ENCODE measurements at regions not wholly inside any gene's neighbourhood (a gene's known extent, or its start where the extent isn't known, plus 50 kb on each side); places are given as distances from the start of the nearest gene placed in this dataset.

DNA sequence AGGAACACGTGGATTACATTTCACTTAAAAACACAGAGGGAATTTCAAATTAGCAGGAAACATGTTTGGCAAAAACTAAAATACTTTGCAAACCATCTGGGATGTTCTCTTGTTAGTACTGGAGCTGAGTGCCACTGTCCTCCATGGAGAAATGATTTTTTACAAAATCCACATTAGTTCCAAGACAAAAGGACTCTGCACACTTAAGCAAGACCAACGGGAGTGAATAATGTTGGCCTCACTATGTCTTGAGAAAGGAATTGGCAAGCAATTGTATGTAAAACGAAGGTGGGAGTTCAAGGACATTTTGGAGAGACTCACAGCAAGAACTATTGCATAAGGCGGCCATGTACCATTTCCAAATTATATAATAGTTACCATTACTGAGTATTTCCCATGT lies 547.5 kb downstream of the EBF1 start:
- DNase-seq, result no peak

DNA sequence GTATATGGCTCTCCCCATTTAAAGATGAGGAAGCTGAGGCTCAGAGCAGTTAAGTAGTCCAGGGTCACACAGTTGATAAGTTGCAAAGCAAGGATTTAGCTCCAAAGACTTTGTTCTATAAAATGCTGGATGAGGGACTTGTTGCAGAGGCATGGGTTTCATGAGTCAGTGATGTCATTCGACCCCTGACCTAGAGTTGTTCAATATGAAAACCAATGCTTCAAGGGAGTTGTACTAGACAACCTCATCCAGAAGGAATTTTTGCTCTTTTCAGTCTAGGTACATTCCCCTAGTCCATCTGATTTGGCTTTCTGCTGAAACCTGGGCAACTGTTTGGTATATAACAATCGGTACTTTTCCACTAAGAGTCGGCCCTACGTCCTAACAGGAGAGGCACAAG lies 550.4 kb downstream of the EBF1 start:
- DNase-seq, result no peak

DNA sequence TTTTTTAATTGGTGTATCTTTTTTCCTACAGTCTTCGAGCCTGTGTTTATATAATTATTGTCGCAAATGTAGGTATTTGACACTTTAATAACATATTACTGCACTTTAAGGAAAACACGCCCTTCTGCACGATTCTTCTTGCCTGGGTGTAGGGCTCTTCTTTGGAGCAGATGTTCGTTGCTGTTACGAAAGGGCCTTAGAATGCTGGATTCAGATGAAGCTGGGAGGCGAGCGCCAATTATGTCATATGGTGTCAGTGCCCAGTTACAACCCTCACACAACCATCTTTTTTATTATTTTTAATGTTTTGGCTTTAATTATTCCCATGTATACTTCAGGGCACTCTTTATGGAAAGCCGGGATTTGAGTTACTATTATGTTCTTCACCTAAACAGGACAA lies 553.0 kb downstream of the EBF1 start:
- DNase-seq, result no peak

DNA sequence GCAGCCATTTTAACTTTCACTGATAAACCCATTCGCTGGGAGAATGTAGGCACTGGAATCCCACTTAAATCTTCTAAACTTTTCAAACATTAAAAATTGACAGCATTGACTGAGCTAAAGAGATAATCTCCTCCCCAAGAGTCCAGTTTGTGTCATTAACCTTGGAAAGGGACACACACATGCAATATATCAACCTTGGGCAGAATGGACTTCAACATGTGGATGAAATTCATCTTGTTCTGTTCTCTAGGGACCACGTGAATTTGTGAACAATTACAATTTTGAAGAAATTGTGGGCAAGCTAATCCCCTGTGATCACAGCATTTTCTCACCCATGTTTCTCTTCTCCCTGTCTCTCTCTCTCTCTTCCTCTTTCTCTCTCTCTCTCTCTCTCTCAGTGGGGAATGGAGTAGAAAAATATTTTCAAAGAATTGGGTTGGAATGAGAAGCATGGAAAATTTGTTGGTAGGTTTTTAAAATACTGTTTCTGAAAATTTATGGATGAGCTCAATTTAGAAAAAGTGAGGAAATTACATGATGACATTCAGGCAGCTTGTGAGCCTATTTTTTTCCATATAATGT lies 553.7 kb downstream of the EBF1 start:
- no peak for DNase-seq

DNA sequence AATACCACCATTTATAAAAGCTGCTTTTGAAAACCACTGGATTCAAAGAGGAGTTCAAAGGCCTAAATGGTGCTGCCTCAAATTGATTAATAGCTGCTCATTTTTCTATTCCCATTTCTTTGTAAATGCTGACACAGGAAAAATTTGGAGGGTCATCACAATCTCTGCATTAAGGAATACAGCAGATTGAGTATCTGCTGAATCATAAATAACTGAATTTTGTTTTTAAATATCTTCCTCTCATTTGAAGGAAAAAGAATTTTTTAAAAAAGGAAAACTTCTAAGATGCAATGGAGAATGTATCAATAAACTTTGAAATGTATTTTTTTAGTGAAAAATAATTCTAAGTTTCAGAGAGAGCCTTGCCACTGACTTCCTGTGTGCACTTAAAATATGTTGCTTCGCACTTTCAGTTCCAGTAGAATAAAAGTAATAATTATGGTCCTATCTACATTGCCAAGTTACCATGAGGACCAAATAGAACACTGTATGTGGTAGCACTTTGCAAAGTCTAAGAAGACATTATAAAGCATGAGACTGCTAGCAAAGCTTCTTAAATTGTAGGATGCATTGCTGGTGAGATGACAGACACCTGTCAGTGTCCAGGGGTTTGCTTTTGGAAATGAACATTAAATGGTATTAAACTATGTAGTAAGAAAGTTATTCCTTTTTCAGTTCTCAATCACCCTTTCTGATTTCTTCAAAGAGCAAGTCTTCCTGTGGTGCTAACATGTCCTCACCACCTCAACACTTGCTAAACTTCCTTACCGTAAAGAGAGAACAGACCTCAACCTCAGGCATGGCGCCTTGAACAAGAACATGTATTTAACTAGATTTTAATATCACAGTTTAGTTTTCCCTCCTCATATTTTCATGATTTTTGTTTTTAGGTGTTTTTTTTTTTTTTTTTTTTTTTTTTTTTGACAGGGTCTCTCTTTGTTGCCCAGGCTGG lies 555.1 kb downstream of the EBF1 start:
- no peak for DNase-seq

DNA sequence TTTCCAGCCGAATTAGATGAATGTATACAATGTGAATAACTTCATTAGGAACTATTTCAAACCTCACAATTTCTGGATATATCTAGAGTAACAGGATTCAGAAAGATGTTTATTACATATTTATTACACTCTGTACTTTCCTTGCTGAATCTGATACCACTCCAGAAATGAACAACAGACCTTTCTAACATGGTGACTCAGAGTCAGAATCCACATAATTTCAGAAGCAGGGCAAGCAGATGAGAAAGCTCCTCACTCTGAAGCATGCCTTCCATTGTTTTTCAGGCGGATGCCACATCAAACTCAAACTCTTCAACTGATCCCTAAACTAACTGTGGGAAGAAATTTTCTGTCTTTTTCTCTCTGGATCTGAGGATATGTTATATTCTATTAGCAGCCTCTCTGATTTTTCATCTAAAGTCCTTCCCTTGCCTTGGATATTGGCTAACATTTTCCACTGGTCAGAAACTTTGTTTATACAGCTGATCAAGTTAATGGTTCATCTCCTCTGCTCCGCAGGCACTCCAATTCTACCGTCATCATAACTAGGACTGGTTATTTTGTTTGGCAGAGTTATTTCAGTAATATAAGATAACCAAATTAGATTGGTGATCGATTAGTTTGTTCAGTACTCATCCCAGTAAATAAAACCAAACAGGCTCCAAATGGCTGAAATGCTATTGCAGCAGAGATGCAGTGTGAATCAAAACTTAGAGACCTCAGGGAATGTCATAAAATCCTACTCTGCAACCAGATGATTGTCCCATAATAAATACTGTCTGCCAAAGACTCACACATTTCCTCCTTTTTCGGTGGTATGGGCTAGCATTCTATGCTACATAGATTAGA lies 556.0 kb downstream of the EBF1 start:
- peak in 1 of 3 donors; percentile 22 for DNase-seq

DNA sequence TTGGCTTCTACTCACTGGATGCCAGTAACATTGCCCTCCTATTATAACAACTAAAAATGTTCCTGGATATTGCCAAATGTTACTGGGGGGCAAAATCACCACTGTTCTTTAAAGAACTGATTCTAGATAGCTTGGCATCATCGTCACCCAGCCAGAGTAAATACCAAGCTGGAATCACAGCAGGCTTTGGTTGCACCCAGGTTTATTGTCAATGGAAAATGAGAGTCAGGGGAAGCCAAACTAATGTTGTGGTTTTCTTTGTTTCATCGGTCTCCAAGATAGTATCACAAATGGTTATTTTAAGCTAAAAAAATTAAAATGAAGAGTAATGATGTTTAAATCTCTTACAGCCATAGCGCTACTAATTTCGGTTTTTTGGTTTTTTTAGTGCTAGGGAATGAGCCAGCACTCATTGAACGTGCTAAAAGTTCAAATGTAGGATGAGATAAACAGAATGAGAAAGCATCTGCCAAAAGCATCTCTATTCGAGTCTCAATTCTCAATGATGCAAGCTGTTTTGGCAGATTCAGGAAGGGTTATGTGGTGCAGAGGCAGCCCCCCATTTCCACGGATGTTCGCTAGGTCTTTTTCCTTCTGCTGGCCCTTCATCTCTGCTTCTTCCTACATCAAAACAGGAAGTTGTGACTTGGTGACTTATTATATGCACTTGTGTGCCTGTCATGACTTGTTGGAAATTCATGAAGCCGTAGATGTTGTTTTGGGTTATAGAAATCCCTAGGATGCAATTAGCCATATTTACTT lies 558.0 kb downstream of the EBF1 start:
- peak in 1 of 3 donors; percentile 21 for DNase-seq

DNA sequence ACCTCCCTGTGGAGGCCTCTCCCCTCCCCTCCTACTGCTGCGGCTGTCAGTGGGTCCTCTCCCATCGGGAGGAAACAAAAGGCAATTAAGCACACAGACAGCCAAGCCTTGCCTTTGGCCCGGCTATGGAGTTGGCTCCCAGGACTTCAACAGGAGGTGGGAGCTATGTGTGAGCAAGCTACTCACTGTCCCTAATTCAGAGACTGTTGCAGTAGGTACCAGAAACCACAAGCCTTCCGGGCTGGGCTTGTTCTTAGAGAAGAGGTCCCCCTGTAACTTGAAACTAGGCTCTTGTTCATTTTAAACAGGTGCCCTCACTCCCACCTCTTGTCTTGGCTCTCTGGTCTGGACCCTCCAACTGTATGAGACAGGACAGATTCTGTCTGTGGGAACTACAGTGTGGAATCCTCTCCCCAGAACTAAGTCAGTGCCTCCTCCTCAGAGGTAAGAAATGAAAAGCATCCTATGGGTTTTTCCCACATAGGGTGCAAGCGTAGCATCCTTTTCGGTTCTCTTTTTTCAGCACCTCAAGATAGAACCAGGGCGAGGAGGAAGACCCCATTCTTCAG lies 561.1 kb downstream of the EBF1 start:
- DNase-seq, result no peak

DNA sequence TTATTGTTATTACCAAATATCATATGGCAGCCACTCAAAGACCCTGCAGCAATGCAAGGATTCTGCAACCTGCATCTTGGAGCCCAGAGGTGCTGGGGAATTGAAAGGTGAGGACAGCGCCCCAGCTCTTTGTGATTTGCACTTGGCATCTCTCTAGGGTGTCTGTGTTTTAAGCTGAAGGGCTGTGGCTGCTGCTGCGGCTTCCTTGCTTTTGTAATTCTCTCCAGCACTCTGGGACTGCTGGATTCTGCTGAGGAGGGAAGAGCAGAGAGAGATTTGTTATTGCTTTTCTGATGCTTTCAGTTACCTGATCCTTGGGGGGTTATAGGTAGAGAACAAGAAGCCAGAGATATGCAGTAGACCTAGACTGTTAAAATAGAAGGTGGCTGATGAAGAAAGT lies 562.4 kb downstream of the EBF1 start:
- no peak for DNase-seq

DNA sequence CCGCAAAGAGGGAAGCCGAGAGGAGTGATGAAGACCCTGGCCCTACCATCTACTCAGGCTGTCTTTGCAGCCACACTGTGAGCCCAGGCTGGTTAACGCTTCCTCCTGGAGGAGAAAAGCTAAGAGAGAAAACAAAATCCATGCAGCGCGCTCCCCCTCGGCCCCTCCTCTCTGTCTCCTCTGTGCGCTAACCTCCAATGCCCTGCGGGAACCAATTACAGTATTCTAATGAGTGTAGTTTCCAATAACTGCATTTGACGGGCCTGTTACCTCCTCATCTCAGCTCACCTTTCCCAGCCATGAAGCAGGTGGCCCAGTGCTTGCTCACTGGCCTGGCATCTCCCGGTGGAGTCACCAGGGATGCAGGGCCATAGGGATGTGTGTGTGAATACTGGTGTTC lies 565.5 kb downstream of the EBF1 start:
- no peak for DNase-seq

DNA sequence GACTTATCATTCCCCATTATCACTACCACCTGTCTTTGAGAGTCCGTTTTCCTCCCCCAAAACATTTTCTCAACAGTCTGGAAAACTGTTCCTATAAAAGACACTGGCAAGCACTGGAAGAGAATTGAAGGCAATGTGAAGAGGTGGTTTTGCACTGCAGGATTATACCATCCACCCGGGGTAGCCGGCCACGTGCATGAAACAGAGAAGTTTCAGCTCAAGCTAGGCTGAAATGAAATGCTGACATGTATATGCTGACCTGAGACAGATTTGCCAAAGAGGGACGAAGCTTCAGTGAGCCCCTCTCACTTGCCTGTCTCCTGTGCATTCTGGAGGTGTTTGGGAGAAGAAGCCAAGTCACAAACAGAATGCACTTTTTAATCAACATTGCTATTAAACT lies 567.0 kb downstream of the EBF1 start:
- DNase-seq, result no peak

DNA sequence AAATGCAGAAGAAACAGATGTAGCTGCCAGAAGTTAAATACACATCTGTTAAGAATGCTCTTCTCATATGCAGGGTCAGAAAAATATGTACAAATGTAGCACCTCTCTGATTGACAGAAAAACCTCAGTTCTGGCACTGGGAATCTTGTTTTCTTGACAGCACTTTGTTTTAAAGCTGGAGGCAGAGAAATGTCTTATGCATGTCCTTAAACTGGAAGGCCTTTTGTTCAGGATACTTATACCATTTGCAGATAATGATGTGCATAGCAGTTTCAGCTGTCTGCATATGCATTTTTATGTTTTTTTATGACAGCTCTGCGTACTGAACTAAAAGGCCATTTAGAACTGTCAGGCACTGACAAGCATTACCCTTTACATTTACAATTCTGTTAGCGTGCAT lies 567.9 kb downstream of the EBF1 start:
- DNase-seq, result no peak

DNA sequence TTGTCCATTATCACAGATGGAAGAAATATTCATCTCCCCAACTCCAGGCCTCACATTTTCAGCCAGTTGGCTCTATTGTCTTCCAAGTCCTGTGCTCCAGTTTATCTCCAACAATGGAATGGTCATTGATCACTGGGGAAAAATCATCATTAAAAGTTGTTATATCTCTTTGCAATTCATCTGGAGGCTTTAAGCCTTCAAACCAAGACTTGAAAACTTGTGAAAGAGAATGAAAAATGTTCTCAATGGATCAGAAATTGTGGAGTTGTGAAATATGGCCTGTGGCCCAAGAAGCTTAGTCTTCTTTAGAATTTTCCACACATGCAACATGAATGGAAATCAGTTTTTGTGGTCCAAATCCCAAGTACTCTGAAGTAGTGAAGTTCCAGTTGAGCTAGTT lies 569.6 kb downstream of the EBF1 start:
- DNase-seq, result no peak

DNA sequence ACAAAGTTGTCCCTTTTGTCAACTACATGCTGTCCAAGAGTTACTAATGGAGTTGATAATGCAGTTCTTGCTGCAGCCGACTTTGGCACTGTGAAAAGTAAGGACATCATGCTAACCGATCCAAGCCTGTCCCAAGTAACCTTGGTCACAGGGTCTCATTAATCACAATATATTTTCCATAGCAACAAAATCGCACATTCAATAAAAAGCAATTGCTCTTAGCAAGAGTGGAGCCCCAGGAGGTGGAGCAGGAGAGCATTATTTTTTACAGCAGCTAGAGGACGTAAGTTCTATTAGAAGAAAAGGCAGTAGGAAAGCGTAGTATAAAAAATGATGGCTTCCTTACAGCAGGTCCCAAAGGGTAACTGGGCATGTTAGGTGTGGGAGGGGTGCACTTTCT lies 570.3 kb downstream of the EBF1 start:
- no peak for DNase-seq

DNA sequence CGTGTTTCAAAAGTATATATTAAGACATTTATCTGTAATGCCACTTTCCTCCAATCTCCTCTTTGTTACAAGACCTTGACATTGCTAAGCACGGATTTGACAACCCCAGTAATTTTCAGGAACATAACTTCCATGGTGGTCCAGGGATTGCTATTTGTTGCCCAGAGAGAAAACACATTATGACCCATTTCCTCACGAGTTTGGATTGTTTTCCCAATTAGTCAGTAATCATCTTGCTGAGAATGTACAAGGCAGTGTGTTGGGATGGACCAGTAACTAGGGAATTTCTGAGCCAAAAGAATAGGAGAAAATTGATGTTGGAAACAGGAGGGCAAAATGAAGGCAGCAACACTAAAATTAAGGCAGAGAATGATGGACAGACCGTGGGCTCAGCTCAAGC lies 574.1 kb downstream of the EBF1 start:
- DNase-seq, result no peak

DNA sequence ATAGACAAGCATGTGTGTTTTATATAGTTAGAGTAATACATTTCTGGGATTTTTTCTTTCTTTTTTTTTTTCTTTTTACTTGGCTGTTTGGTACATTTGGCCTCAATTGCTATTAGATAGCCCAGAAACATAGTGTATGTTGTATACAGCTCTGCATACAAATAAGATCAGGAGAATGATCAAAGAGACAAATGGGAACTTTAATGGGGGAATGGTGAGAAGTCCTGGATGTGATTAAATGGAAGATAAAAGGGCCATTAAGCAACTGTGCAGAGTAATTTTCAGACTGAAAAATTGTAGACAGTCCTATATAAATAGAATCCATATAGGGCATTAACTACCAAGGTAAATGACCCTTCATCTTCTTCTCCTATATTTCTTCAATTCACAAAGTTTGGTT lies 575.6 kb downstream of the EBF1 start:
- DNase-seq, result no peak

DNA sequence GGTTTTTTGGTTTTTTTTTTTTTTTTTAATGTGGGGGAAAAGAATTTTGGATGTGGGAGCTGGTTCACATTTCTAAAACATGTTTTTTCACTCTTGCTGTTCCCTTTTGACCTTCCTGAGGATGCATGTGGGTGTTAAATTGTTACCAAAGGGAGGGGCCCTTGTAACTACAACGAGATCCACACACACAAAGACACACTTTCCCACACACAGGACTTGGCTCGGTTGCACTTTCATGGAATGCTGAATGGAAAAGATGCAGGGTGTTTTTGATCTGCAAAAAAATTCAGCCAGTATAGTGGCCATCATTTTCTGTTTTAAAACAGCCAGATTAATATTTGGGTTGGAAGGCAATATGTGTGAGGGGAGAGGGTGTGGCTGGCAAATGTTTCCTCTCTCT lies 576.9 kb downstream of the EBF1 start:
- DNase-seq, result no peak

DNA sequence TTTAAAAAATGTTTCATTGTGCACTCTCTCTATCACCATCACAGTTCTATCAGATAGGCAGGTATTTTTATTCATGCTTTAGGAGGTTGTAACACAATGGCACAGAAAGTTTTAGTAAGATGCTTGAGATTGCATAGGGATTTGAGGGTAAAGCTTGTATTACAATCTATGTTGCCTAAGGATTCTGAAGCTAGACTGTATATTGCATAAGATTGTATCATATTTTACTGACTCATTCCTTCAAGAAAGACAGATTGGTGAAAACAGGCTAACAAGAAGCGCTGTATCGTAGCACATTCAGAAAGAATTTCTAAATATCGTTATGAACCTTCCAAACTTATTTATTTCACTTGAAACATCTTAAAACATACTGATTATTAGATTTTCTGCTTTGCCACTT lies 577.7 kb downstream of the EBF1 start:
- DNase-seq, result peak; percentile 8 to 71 (median 64)

DNA sequence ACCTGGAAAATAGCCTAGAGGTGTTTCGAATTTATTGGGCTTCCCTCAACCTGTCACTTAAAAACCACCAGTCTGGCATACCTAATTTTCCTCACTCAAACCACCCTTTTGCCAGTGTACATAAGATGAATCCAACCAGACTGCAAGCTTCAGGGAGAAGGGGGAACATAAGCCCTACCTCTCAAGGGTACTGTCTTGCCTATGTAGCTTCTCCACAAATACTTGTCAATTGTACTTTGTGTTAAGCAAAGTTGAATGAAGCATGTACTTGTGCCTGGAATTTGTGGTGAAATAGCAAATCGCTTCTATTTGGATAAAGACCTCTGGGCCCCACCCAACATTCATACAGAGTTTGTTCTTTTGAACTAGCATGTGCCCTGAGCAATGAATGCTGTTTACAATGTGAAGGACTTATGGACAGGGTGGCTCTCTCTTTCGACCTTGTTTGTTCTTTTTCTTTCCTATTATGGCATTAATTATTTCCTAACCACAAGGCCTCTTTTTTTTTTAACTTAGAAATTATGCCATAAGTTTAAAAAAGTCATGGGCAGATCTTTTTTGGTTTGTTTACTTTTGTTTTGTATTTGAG lies 580.2 kb downstream of the EBF1 start:
- DNase-seq, result no peak

DNA sequence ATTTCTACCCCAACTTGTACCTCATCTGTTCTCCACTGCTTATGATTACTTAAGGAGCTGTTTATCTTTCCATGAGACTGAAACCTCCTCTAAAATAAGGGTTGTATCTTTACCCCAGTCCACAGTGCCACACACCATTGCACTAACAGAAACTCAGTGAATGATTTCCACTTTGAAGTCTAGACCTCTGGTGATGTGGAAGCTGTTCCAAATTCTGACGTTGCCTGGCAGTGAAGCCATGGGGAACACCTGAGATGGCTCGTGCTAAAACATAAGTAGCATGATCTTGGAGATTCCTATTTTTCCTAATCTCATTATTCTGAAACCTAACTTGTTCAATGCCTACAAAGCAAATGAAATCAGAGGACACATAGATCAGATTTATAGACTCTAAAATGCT lies 583.2 kb downstream of the EBF1 start:
- DNase-seq, result no peak

DNA sequence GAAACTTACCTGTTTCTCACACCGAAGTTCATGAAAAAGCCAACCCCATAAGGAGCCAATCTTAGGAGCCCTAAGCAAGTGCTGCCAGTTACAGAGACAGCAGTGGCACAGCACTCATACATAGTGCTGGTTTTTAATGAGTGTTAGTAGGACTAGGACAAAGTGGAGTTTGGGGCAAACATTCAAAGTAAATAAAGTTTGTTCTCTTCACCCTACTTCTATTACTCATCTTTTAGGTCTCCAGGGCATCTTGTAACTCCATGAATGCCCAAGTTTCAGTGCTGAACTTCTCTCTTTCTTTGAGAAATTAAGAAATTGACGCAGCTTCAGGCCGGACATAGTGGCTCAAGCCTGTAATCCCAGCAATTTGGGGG lies 584.7 kb downstream of the EBF1 start:
- DNase-seq, result no peak

DNA sequence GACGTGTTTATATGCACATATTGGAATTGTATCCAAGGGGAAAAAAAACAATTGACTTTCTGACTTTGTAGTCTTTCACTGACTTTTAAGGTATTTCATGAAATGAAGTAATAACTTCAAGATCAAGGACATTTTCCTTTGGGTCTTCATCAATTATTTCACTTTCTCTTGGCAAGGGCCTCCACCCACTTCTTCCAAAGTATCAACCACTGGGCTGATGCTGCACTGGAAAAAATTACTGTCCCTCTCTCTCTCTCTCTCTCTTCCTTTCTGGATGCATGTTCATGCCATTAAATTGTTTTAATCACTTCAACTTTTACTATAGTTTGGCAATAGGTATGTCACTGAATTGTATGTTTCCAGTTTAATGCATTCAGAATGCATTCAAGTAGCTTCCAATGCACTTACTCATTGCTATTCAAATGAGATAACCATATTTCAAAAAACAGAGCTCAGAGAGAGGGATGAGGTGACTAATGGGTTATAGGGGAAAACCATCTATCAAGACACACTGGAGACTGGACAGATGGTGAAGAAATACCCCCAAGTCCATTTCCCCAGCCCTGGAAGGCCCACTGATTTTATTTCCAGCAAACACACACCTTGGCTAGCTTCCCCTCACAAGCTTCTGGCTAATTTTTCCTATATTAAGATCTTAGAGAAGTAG lies 585.3 kb downstream of the EBF1 start:
- peak; percentile 24 to 67 (median 44) for DNase-seq

Data from suppressor macrophage treated with lipopolysaccharide for 1 hour (primary cell).